HepG2 (cell line): ENCODE measurements at regions not wholly inside any gene's neighbourhood (a gene's known extent, or its start where the extent isn't known, plus 50 kb on each side); places are given as distances from the start of the nearest gene placed in this dataset.

Experiments
- CHCHD3 ChIP-seq: sonication (generic); formaldehyde crosslinking; IDR thresholded peaks from 2 replicates; pipeline ENCODE4 v1.8.0; 2022; ENCODE audit warnings: mild to moderate bottlenecking, missing genetic modification reagents, moderate library complexity
- MTF1 ChIP-seq: sonication (generic); formaldehyde crosslinking; IDR thresholded peaks from 2 replicates; pipeline ENCODE4 v1.5.0; 2020; ENCODE audit warnings: missing genetic modification reagents
- TAF1 ChIP-seq: sonication (generic); formaldehyde crosslinking; IDR thresholded peaks from 2 replicates; pipeline ENCODE4 v1.4.0; 2020; ENCODE audit warnings: missing genetic modification reagents
- ZNF24 ChIP-seq: fragments of 450-650 bp; IDR thresholded peaks from 2 replicates; pipeline ENCODE4 v1.6.1; 2017; ENCODE audit warnings: antibody characterized with exemption, mild to moderate bottlenecking
- ZNF263 ChIP-seq: sonication (generic); formaldehyde crosslinking; IDR thresholded peaks from 2 replicates; pipeline ENCODE4 v1.4.0; 2020; ENCODE audit warnings: missing genetic modification reagents
- TF ChIP-seq, protein P1 (sequence below): IDR thresholded peaks from 2 replicates; pipeline ENCODE4 v1.6.1; 2016; ENCODE audit warnings: missing compliant biosample characterization, missing genetic modification reagents, borderline replicate concordance

DNA sequence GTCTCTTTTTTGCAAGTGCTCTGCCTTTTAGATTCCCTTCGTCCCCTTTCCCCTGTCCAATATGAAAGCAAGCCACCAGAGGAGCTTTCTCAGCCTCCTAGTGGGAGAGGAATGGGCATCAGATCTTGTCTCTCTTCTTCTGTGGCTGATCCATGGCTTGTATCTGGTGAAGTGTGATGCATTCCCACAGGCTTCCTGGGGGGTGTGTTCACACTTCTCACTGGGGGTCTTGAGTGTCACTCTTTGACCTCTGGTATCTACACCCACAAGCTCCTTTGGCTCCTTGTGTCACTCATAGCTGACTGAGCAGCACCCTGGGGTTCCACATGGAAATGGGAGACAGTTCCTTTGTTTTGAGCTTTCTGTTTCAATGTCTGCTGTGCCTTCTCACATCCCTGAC lies 411.5 kb downstream of the GADD45G start:
- no peak for TF ChIP-seq TAF1 (CRISPR knock-in tag)
- no peak for TF ChIP-seq CHCHD3 (CRISPR knock-in tag)
- TF ChIP-seq ZNF263 (CRISPR knock-in tag) = no peak
- TF ChIP-seq, protein P1, sequence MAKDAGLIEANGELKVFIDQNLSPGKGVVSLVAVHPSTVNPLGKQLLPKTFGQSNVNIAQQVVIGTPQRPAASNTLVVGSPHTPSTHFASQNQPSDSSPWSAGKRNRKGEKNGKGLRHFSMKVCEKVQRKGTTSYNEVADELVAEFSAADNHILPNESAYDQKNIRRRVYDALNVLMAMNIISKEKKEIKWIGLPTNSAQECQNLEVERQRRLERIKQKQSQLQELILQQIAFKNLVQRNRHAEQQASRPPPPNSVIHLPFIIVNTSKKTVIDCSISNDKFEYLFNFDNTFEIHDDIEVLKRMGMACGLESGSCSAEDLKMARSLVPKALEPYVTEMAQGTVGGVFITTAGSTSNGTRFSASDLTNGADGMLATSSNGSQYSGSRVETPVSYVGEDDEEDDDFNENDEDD (CRISPR knock-in tag) = no peak
- TF ChIP-seq MTF1 (CRISPR knock-in tag) = no peak
- no peak for TF ChIP-seq ZNF24
